CD4-positive, alpha-beta T cell (primary cell): ENCODE measurements at regions not wholly inside any gene's neighbourhood (a gene's known extent, or its start where the extent isn't known, plus 50 kb on each side); places are given as distances from the start of the nearest gene placed in this dataset.

Experiments used
- ATAC-seq: fragments of 200-7000 bp; cut with Tn5 transposase; one replicate; pipeline ENCODE4 v1.10.0; 2022; ENCODE audit warnings: mild to moderate bottlenecking; ENCODE audit not compliant: poor library complexity
- CTCF ChIA-PET: fragments of 350-600 bp; sonication (Branson Sonifier 250); formaldehyde crosslinking; loops from one replicate; lab custom pipeline; 2021; ENCODE audit warnings: antibody characterized with exemption, inconsistent platforms; lab: Charles Lee
- POLR2A ChIA-PET: fragments of 350-600 bp; sonication (Branson Sonifier 250); formaldehyde crosslinking; loops from one replicate; lab custom pipeline; 2021; ENCODE audit warnings: antibody characterized with exemption, inconsistent platforms; lab: Charles Lee
- DNase-seq, 14 experiments: peaks; one replicate each; pipeline ENCODE4 v3.0.0-alpha.2; 2013 to 2020; ENCODE audit warnings: mixed read lengths in 2 of 14
- H3K27ac ChIP-seq, 2 donors: one replicate each; pipeline versions ENCODE4 v1.5.1 to v1.7.0; 2013; ENCODE audit warnings: low read length in 2 of 2, low read depth in 1 of 2, mild to moderate bottlenecking in 1 of 2
- H3K27me3 ChIP-seq, 2 experiments: 1 replicate in 1 of 2; 2 replicates in 1 of 2; pipeline versions ENCODE4 v1.6.1 to v1.7.0; 2013; ENCODE audit warnings: low read length in 2 of 2, control low read depth in 1 of 2, mild to moderate bottlenecking in 1 of 2, moderate library complexity in 1 of 2; ENCODE audit not compliant: insufficient read depth in 2 of 2, control insufficient read depth in 1 of 2
- H3K36me3 ChIP-seq: one replicate; pipeline ENCODE4 v1.6.1; 2013; ENCODE audit warnings: low read length, control low read depth; ENCODE audit not compliant: insufficient read depth
- H3K4me1 ChIP-seq: one replicate; pipeline ENCODE4 v1.6.1; 2013; ENCODE audit warnings: low read length, control low read depth; ENCODE audit not compliant: insufficient read depth
- H3K4me3 ChIP-seq: one replicate; pipeline ENCODE4 v1.5.1; 2013; ENCODE audit warnings: mild to moderate bottlenecking, low read length, moderate library complexity
- H3K9me3 ChIP-seq, 2 experiments: 1 replicate in 1 of 2; 2 replicates in 1 of 2; pipeline versions ENCODE4 v1.6.1 to v1.7.0; 2013; ENCODE audit warnings: low read length in 2 of 2, mild to moderate bottlenecking in 2 of 2, control low read depth in 1 of 2, moderate library complexity in 1 of 2; ENCODE audit not compliant: control insufficient read depth in 1 of 2, insufficient read depth in 1 of 2
- H3K27ac Mint-ChIP-seq: one replicate; pipeline ENCODE4 v1.8.0; 2020; ENCODE audit warnings: mixed read lengths
- H3K27me3 Mint-ChIP-seq: one replicate; pipeline ENCODE4 v1.8.0; 2021; ENCODE audit warnings: mixed read lengths
- H3K36me3 Mint-ChIP-seq: one replicate; pipeline ENCODE4 v1.8.0; 2021; ENCODE audit warnings: low read depth, mixed read lengths
- H3K4me1 Mint-ChIP-seq: one replicate; pipeline ENCODE4 v1.8.0; 2021; ENCODE audit warnings: low read depth, mixed read lengths
- H3K4me3 Mint-ChIP-seq: one replicate; pipeline ENCODE4 v1.8.0; 2020; ENCODE audit warnings: mild to moderate bottlenecking, mixed read lengths
- H3K9me3 Mint-ChIP-seq: one replicate; pipeline ENCODE4 v1.8.0; 2020; ENCODE audit warnings: mixed read lengths
- CTCF ChIP-seq: fragments of 200-600 bp; IDR thresholded peaks from one replicate; pipeline ENCODE4 v1.8.0; 2022; ENCODE audit warnings: antibody characterized with exemption, mild to moderate bottlenecking
- intact Hi-C, 2 experiments: fragments of 100-400 bp; cut with DNase I in 1 of 2; cut with micrococcal nuclease in 1 of 2; formaldehyde crosslinking; loops; one replicate each; pipeline versions ENCODE4 v1.15.1 to v1.9.0; 2023 to 2025; cut with DNase I, micrococcal nuclease

GRCh38 chr1:29575277-29575676, 339.0 kb downstream of the PTPRU start:
- no peaks in the 10 kb centered on the region for H3K27me3 ChIP-seq
- ATAC-seq (no peak), DNase-seq (no peak)
- intact Hi-C loops = no loop called here
- no peaks in the 10 kb centered on the region for H3K4me1 Mint-ChIP-seq
- no peaks in the 10 kb centered on the region for H3K36me3 Mint-ChIP-seq
- no peaks in the 10 kb centered on the region for H3K36me3 ChIP-seq
- no peaks in the 10 kb centered on the region for H3K9me3 Mint-ChIP-seq
- H3K9me3 ChIP-seq = peaks cover 0 to 4% of the 10 kb centered on the region in 2 experiments
- no peak overlapping the region for H3K27ac ChIP-seq
- H3K4me1 ChIP-seq = no peaks in the 10 kb centered on the region
- TF ChIP-seq CTCF = no peak
- no peak overlapping the region for H3K4me3 ChIP-seq
- H3K4me3 Mint-ChIP-seq = no peak overlapping the region
- no peaks in the 10 kb centered on the region for H3K27me3 Mint-ChIP-seq
- POLR2A ChIA-PET = no interaction called here
- CTCF ChIA-PET = no interaction called here
- H3K27ac Mint-ChIP-seq = no peak overlapping the region

- no peaks in the 10 kb centered on the region for H3K4me1 Mint-ChIP-seq
- TF ChIP-seq CTCF = no peak
- H3K4me3 Mint-ChIP-seq = no peak overlapping the region
- ChIA-PET CTCF (no interaction called here), POLR2A (no interaction called here)
- Histone ChIP-seq H3K4me3 (no peak overlapping the region), H3K27ac (no peak overlapping the region), H3K4me1 (no peaks in the 10 kb centered on the region), H3K27me3 (no peaks in the 10 kb centered on the region), H3K9me3 (peaks cover 0 to 4% of the 10 kb centered on the region in 2 experiments), H3K36me3 (no peaks in the 10 kb centered on the region)
- H3K9me3 Mint-ChIP-seq = no peaks in the 10 kb centered on the region
- intact Hi-C loops = no loop called here
- no peak overlapping the region for H3K27ac Mint-ChIP-seq
- H3K27me3 Mint-ChIP-seq = no peaks in the 10 kb centered on the region
- no peaks in the 10 kb centered on the region for H3K36me3 Mint-ChIP-seq
- DNase-seq (no peak), ATAC-seq (no peak)
Observed at GRCh38 chr1:29574871-29575270, 338.5 kb downstream of the PTPRU start.

- ATAC-seq = no peak
- no peaks in the 10 kb centered on the region for H3K36me3 Mint-ChIP-seq
- no peaks in the 10 kb centered on the region for H3K36me3 ChIP-seq
- peaks cover 10 to 32% of the 10 kb centered on the region in 2 experiments for H3K9me3 ChIP-seq
- intact Hi-C loops = no loop called here
- TF ChIP-seq CTCF = no peak
- H3K4me3 Mint-ChIP-seq = no peak overlapping the region
- no peaks in the 10 kb centered on the region for H3K4me1 ChIP-seq
- H3K4me3 ChIP-seq = no peak overlapping the region
- POLR2A ChIA-PET = no interaction called here
- H3K27ac Mint-ChIP-seq = no peak overlapping the region
- no peaks in the 10 kb centered on the region for H3K27me3 ChIP-seq
- H3K9me3 Mint-ChIP-seq = peaks cover 11% of the 10 kb centered on the region
- no peaks in the 10 kb centered on the region for H3K27me3 Mint-ChIP-seq
- DNase-seq = no peak
- no peaks in the 10 kb centered on the region for H3K4me1 Mint-ChIP-seq
- CTCF ChIA-PET = no interaction called here
- no peak overlapping the region for H3K27ac ChIP-seq
Observed at GRCh38 chr1:29569971-29570634, 333.8 kb downstream of the PTPRU start.
